ENCODE measurements at regions not wholly inside any gene's neighbourhood (a gene's known extent, or its start where the extent isn't known, plus 50 kb on each side); places are given as distances from the start of the nearest gene placed in this dataset.

- no peak overlapping the region for H3K4me3 ChIP-seq (replicated peaks; ENCODE audit: low read depth, low read length)
- no peak for DNase-seq (ENCODE audit: extremely low read depth, low read depth)
- no peak for TF ChIP-seq CTCF (IDR thresholded peaks at IDR 0.05; ENCODE audit: low read depth, low read length, missing control alignments)
These were observed 553.9 kb downstream of the LMO7 start for GRCh38 chr13:76189882-76190519.

DNA sequence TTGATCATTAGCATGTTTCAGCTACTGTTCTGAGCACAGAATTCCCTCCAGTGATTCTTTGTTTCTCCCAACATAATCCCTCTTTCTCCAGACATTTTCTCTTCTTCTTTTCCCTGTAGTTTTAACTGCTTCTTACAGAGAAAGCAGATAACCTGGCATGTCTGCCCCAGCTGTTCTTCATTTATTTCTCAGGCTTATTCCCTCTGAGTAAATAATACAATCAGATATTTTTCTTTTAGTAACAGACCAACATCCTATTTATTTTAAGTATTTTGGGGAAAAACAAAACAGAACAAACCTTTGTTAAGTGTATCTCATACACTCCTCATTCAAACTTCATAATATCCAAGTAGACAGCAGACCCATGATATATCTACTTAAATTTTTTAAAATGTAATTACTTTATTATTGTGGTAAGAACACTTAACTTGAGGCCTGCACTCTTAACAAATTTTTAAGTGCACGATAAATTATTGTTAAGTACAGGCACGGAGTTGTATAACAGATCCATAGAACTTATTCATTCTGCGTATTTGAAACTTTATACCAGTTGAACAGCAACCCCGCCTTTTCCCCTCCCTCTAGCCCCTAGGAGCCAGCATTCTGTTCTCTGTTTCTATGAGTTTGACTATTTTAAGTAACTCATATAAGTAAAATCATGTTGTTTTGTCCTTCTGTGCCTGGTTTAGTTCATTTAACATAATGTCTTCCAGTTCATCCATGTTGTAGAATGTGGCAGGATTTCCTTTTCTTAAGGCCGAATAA, 540.0 kb downstream of the LMO7 start:
- no peak for DNase-seq (ENCODE audit: extremely low read depth, low read depth)
- TF ChIP-seq CTCF (IDR thresholded peaks at IDR 0.05; ENCODE audit: low read depth, low read length, missing control alignments): no peak

GRCh38 chr13:76168661-76169060, 532.5 kb downstream of the LMO7 start:
- no peak overlapping the region for H3K4me3 ChIP-seq (replicated peaks; ENCODE audit: low read depth, low read length)
- no peak for TF ChIP-seq CTCF (IDR thresholded peaks at IDR 0.05; ENCODE audit: low read depth, low read length, missing control alignments)

More for the DNA sequence above, 540.0 kb downstream of the LMO7 start:
- no peak overlapping the region for H3K4me3 ChIP-seq (replicated peaks; ENCODE audit: low read depth, low read length)

DNA sequence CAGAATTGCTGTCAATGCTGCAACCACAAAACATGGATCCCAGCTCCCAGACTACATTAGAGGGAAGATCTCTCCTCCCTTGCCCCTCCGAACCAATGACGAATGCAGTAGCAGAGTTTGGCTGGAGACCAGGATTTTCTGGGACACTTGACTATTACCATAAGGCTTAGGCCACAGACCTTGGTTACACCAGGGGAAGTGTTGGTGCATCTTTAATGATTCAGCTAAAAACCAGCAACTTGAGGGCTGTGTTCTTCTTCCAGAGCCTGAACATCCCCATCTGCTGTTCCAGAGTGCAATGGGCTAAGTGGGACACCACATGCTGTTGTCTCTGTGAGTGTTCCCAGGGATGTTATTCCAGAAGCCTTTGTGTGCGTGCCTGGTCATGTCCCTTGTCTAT, 528.2 kb downstream of the LMO7 start:
- no peak overlapping the region for H3K4me3 ChIP-seq (replicated peaks; ENCODE audit: low read depth, low read length)
- DNase-seq (ENCODE audit: extremely low read depth, low read depth): no peak
- TF ChIP-seq CTCF (IDR thresholded peaks at IDR 0.05; ENCODE audit: low read depth, low read length, missing control alignments): no peak

More at GRCh38 chr13:76168661-76169060, 532.5 kb downstream of the LMO7 start:
- no peak for DNase-seq (ENCODE audit: extremely low read depth, low read depth)

GRCh38 chr13:76163761-76164160, 527.6 kb downstream of the LMO7 start:
- no peak overlapping the region for H3K4me3 ChIP-seq (replicated peaks; ENCODE audit: low read depth, low read length)
- DNase-seq (ENCODE audit: extremely low read depth, low read depth): no peak
- TF ChIP-seq CTCF (IDR thresholded peaks at IDR 0.05; ENCODE audit: low read depth, low read length, missing control alignments): no peak

- no peak for DNase-seq (ENCODE audit: extremely low read depth, low read depth)
- no peak overlapping the region for H3K4me3 ChIP-seq (replicated peaks; ENCODE audit: low read depth, low read length)
- TF ChIP-seq CTCF (IDR thresholded peaks at IDR 0.05; ENCODE audit: low read depth, low read length, missing control alignments): no peak
These were observed 525.1 kb downstream of the LMO7 start for GRCh38 chr13:76160961-76161925.
